Neural cell (in vitro differentiated cells): ENCODE measurements at regions not wholly inside any gene's neighbourhood (a gene's known extent, or its start where the extent isn't known, plus 50 kb on each side); places are given as distances from the start of the nearest gene placed in this dataset.

ENCODE experiments used
- CTCF ChIP-seq: fragments of 450-650 bp; IDR thresholded peaks from 2 replicates; pipeline ENCODE4 v1.5.1; 2014; ENCODE audit warnings: antibody characterized with exemption, mild to moderate bottlenecking, moderate library complexity; ENCODE audit not compliant: poor library complexity, severe bottlenecking
- EZH2 ChIP-seq: fragments of 200-600, 300-800 bp; shearing (Covaris generic), sonication (generic); IDR thresholded peaks from 2 replicates; pipeline ENCODE4 v1.6.1; 2014; ENCODE audit warnings: antibody characterized with exemption, low read length, borderline replicate concordance, mild to moderate bottlenecking; ENCODE audit not compliant: insufficient read depth, poor library complexity, severe bottlenecking
- POLR2AphosphoS5 ChIP-seq: IDR thresholded peaks from 2 replicates; pipeline ENCODE4 v1.6.1; 2012
- RAD21 ChIP-seq: fragments of 450-650 bp; conservative IDR thresholded peaks from 2 replicates; pipeline ENCODE4 v1.6.1; 2014; ENCODE audit warnings: antibody characterized with exemption, mild to moderate bottlenecking, moderate library complexity

- no peak for TF ChIP-seq EZH2
- TF ChIP-seq POLR2AphosphoS5: no peak
- TF ChIP-seq RAD21: no peak
- no peak for TF ChIP-seq CTCF
Observed at GRCh38 chr4:128513664-128514484, 226.3 kb upstream of the PGRMC2 start.
